ENCODE measurements at regions not wholly inside any gene's neighbourhood (a gene's known extent, or its start where the extent isn't known, plus 50 kb on each side); places are given as distances from the start of the nearest gene placed in this dataset.

GRCh38 chr7:17236603-17237002, 61.8 kb upstream of the AHR start:
- no peak for TF ChIP-seq CTCF (IDR thresholded peaks at IDR 0.05)
- no peak for TF ChIP-seq POLR2A (IDR thresholded peaks at IDR 0.05)

Data from thyroid gland (tissue), 4 donors.